CD4-positive, alpha-beta T cell treated with Interleukin-17A for 4 hours (primary cell): ENCODE measurements at regions not wholly inside any gene's neighbourhood (a gene's known extent, or its start where the extent isn't known, plus 50 kb on each side); places are given as distances from the start of the nearest gene placed in this dataset.
"Not testable (repeated sequence)": the region's sequence is repeated elsewhere in the genome, so short reads cannot be mapped to it uniquely, and the experiment has no call there.

Experiments used
- DNase-seq: peaks from one replicate; pipeline ENCODE4 v3.0.0-alpha.2; 2020; ENCODE audit warnings: mixed read lengths

DNA sequence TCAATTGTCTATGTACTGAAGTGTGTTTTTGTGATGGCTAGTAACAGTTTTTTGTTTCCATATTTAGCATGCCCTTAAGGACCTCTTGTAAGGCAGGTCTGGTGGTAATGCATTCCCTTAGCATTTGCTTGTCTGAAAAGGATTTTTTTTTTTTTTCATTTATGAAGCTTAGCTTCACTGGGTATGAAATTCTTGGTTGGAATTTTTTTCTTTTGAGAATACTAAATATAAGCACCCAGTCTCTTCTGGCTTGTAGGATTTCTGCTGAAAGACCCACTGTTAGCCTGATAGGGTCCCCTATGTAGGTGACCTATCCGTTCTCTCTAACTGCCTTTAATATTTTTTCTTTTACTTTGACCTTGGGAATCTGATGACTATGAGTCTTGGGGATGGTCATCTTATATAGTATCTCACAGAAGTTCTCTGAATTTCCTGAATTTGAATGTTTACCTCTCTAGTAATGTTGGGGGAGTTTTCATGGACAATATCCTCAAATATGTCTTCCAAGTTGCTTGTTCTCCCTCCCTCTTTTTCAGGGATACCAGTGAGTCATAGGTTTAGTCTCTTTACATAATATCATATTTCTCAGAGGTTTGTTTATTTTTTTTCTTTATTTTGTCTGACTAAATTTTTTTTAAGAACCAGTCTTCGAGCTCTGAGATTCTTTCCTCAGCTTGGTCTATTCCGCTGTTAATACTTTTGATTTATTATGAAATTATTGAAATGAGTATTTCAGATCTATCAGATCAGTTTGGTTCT, 157.1 kb upstream of the PGRMC2 start:
- DNase-seq: no peak

DNA sequence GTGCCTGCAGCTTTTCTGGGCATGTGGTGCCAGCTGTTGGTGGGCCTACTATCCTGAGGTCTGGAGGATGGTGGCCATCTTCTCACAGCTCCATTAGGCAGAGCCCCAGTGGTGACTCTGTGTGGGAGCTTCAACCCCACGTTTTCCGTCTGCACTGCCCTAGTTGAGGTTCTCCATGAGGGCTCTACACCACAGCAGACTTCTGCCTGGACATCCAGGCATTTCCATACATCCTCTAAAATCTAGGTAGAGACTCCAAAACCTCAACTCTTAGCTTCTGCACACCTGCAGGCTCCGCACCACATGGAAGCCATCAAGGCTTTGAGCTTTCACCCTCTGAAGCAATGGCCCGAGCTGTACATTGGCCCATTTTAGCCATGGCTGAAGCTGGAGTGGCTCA, 153.3 kb upstream of the PGRMC2 start:
- no peak for DNase-seq

DNA sequence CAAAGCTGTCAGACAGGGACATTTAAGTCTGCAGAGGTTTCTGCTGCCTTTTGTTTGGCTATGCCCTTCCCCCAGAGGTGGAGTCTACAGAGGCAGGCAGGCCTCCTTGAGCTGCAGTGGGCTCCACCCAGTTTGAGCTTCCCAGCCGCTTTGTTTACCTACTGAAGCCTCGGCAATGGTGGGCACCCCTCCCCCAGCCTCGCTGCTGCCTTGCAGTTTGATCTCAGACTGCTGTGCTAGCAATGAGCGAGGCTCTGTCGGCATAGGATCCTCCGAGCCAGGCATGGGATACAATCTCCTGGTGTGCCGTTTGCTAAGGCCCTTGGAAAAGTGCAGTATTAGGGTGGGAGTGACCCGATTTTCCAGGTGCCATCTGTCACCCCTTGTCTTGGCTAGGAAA, 149.4 kb upstream of the PGRMC2 start:
- DNase-seq: not testable (repeated sequence)

GRCh38 chr4:128429023-128429613, 141.5 kb upstream of the PGRMC2 start:
- not testable (repeated sequence) for DNase-seq

DNA sequence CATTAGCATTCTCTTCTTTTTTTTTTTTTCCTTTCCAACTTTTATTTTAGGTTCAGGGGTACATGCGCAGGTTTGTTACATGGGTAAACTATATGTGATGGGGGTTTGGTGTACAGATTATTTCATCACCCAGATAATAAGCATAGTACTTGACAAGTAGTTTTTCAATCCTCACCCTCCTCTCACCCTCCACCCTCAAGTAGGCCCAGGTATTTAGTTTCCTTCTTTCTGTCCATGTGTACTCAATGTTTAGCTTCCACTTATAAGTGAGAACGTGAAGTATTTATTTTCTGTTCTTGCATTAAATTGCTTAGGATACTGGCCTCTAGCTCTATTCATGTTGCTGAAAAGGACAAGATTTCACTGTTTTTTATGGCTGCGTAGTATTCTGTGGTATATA, 140.8 kb upstream of the PGRMC2 start:
- DNase-seq: no peak

- no peak for DNase-seq
Measured at GRCh38 chr4:128427832-128428366, 140.3 kb upstream of the PGRMC2 start.

DNA sequence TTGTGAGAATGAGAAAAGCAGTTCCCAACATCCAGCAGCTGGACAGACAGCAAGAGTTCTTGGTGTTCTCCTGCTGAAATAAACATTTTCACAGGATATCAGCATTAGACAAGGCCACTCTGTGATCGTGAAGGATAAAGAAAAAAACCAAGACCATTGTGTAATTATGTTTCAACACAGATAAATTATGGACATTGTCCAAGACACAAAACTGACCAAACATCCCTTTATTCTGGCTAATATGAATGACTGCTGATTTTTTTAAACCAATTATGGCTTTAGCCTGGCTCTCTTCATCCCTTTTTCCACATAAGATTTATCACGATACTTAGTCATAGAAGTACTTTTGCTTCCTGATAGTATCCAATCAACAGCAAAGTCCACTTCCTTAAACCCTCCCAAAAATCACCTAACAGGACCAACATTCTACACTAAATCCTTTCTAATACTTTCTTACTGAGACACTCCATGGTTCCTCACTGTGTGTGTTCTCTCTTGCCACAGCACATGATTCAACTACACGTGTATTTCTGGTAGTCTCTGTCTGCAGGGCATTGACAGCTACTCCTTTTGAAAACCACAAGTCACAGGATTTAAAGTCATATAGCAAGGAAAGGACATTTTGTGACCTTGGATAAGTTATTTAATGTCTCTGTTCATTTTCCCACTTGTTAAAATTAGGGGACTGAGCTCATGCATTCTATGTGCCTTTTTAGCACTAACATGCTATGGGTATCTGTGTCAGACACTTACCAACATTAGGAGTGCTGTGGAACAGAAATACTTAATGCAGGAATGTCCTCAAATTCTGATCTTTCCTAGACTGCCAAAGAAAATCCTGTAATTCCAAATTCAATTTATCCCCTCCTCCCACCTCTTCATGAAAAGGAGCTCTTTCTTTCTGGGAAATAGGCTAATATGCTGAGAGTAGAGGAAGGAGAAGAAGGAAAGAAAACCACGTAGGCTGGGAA, 137.2 kb upstream of the PGRMC2 start:
- no peak for DNase-seq

GRCh38 chr4:128422296-128422695, 134.7 kb upstream of the PGRMC2 start:
- not testable (repeated sequence) for DNase-seq

DNA sequence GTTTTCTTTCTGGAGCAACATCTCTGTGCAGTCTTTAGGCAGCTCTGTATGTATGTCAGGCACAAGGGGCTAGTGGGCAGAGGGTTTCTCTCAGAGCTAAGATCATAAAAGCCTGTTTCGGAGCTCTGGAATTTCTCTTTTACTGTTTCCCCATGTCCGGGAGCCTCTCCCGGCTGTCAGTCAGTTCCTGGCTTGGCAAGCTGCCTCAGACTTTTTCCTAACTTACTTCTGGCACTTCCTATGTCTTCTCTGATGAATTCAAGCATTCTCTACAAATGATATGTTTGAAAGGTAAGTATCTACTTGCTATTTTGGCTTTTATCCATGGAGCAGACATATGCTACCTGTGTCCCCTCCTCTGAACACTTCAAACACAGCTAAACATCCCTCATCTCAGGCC, 129.3 kb upstream of the PGRMC2 start:
- DNase-seq: no peak

- no peak for DNase-seq
Measured at GRCh38 chr4:128410037-128410436, 122.4 kb upstream of the PGRMC2 start.

DNA sequence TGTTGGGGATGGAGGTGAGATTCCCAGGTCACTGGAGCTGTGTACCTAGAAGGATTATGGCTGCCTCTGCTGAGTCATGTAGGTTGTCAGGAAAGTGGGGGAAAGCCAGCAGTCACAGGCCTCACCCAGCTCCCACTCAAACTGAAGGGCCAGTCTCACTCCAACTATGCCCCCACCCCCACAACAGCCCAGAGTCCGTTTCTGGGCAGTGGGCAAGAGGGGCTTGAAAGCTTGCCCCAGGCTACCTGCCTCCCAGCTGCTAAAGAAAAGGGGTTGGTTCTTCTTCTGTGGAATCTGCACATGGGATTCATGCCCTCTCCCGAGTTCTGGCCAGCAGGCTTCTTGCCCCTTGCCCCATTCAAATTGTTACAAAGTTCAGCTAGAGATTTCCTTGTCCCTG, 116.0 kb upstream of the PGRMC2 start:
- DNase-seq: no peak

- no peak for DNase-seq
Measured at GRCh38 chr4:128394778-128395177, 107.2 kb upstream of the PGRMC2 start.

- no peak for DNase-seq
Measured at GRCh38 chr4:128393101-128393704, 105.6 kb upstream of the PGRMC2 start.

- no peak for DNase-seq
Measured at GRCh38 chr4:128390475-128390996, 102.9 kb upstream of the PGRMC2 start.

DNA sequence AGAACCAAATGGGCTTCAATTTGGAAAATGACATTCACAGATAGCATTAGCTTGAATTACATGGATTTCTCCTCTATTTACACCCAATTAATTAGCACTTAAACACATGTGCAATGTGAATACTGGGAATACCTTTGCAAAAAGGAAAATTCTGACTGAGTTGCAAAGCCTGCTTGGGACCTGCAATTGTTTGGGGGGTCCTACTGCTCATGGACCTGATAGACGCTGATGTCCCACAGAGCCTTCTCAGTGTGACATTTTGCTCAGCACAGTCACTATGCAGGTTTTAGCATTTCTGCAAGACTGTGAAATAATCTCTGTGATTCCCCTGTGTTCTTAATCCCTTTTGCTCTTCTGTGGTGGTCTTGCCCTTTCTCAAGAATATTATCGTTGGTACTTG, 101.2 kb upstream of the PGRMC2 start:
- no peak for DNase-seq

- no peak for DNase-seq
Measured at GRCh38 chr4:128388352-128388630, 100.7 kb upstream of the PGRMC2 start.

GRCh38 chr4:128387600-128388351, 100.2 kb upstream of the PGRMC2 start:
- no peak for DNase-seq

DNA sequence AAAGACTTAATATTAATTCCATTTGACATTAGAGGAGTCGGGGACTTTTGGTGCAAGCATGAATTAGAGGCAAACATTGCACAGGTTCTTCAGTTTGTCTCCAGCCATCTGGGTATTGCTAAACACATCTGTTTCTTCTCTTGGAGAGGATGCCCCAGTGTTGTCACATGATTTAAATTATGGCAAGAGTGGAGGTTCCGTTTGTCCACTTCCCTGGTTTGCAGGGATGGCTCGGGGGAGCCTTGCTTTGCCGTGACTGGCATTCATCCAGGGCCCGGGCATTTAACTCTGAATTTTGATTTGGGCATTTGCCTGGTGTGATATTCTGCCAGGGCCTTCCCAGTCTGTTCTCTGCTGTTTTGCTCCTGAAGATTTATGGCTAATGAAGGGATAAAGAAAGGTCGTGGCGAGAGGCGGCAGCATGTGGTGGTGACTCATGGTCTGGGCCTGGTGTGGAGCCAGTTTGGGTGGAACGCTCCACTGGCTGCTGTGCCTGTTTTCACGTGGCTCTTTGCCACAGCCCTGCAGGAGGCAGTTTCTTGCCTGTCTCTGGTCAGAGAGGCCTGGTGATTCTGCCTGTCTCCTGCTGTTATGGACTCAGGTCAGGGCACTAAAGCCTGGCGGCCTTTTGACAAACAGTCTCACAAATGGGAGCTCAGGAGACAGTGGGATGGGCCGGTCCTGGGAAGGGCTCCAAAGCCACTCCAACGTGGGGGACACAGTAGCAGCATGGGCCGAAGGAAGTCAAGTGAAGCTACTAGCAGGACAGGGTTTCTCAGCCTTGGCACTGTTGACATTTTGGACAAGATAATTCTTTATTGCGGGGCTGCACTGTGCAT, 99.4 kb upstream of the PGRMC2 start:
- no peak for DNase-seq

DNA sequence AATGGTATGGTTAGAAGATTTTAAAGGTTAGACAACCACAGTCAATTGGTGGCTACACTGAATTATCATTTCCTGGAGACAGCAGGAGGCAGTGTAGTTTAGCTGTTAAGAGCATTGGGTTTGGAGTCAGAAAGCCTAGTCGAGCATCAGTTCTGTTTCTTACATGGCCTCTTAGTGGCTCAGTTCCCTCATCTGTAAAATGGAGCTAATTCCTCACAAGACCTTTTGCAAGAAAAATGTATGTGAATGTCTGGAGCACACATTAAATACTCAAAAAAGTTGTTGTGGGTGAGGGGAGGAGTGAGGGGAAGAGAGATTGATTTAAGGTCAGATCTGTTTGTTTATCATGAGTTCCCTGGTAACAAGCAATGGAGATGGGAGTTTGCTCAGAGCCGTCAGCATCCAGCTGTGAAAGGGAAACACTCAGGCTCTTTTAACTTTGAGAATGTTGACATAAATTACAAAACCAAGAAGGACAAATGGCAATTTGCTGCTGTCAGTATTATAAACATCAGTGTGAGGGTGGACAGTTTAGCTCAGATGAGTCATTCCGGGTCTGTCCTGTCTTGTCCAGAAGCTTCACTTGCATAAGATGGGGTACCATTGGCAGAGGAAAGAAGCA, 98.2 kb upstream of the PGRMC2 start:
- DNase-seq: no peak

GRCh38 chr4:128384765-128385598, 97.4 kb upstream of the PGRMC2 start:
- DNase-seq: no peak
